ENCODE measurements at regions not wholly inside any gene's neighbourhood (a gene's known extent, or its start where the extent isn't known, plus 50 kb on each side); places are given as distances from the start of the nearest gene placed in this dataset.

DNA sequence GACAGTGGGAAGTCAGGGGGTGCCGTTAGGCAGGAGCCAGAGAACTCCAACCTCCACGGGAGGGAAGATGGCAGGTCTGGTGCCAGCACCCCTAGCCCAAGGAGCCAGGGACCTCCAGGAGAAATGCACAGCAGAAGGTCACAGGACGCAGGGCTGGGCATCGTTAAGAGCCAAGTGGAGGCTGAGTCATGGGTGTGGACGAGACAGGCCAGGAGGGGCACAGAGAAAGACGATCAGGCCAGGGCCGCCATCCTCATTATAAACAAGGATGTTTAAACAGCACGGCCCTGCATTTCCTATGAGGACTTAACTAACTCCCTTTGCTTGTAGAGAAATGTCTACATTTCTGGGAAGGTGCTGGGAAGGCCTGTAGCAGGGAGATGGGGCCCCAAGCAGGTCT is 77.9 kb upstream of the FZD10 start:
- TF ChIP-seq, protein P1, sequence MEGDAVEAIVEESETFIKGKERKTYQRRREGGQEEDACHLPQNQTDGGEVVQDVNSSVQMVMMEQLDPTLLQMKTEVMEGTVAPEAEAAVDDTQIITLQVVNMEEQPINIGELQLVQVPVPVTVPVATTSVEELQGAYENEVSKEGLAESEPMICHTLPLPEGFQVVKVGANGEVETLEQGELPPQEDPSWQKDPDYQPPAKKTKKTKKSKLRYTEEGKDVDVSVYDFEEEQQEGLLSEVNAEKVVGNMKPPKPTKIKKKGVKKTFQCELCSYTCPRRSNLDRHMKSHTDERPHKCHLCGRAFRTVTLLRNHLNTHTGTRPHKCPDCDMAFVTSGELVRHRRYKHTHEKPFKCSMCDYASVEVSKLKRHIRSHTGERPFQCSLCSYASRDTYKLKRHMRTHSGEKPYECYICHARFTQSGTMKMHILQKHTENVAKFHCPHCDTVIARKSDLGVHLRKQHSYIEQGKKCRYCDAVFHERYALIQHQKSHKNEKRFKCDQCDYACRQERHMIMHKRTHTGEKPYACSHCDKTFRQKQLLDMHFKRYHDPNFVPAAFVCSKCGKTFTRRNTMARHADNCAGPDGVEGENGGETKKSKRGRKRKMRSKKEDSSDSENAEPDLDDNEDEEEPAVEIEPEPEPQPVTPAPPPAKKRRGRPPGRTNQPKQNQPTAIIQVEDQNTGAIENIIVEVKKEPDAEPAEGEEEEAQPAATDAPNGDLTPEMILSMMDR (IDR thresholded peaks at IDR 0.05; ENCODE audit: unreplicated experiment), result no peak
- no peak for DNase-seq (ENCODE audit: low spot score in 2 of 2, unreplicated experiment in 2 of 2)
- H3K4me3 Mint-ChIP-seq, result no peak overlapping the region
- H3K27ac Mint-ChIP-seq, result no peak overlapping the region
- H3K4me1 Mint-ChIP-seq, result peaks cover 21% of the 10 kb centered on the region
- H3K27me3 Mint-ChIP-seq (ENCODE audit: low read depth), result peaks cover 43% of the 10 kb centered on the region
- no peaks in the 10 kb centered on the region for H3K36me3 Mint-ChIP-seq
- no peaks in the 10 kb centered on the region for H3K9me3 Mint-ChIP-seq

DNA sequence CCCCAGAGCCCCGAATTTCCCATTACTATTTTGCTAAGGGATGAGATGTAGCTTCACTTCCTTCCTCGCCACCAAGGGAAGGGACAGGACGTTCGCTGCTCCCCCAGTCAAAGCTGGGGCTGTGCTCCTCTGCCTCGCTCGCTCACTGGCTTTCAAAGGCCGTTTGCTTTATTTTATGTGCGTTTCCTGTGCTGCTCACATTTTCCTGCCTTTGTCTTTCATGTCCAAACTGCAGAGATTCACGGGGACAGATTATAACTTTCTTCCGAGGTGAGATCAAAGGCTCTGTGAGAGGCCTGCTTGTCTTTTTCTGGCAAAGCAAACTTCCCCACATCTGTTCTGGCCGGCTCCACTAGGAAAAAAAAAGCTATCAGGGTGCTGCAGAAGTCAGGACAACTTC is 76.0 kb upstream of the FZD10 start:
- no peaks in the 10 kb centered on the region for H3K36me3 Mint-ChIP-seq
- peaks cover 21% of the 10 kb centered on the region for H3K4me1 Mint-ChIP-seq
- H3K9me3 Mint-ChIP-seq, result peaks cover 10% of the 10 kb centered on the region
- H3K4me3 Mint-ChIP-seq, result peak overlapping the region; percentile 2
- TF ChIP-seq, protein P1 (IDR thresholded peaks at IDR 0.05; ENCODE audit: unreplicated experiment), result no peak
- peaks cover 30% of the 10 kb centered on the region for H3K27me3 Mint-ChIP-seq (ENCODE audit: low read depth)
- H3K27ac Mint-ChIP-seq, result peak overlapping the region; percentile 80
- DNase-seq (ENCODE audit: low spot score in 2 of 2, unreplicated experiment in 2 of 2), result no peak

DNA sequence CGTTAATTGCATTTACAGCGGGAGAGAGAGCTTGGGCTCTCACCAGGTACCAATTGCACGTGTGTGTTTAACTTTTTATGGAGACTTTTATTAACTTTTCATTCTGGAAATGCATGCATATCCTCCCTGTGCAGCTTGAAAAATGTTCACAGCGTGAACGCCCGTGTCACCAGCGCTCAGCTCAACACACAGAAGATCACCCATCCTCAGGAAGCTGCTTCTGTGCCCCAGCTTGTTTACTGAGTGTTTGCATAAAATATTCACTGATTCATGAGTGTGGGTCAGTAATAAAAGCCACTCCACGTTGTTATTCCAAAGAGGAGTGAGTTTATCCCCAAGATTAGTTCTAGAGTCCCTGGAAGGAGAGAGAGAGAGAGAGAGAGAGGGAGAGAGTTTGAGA is 75.5 kb upstream of the FZD10 start:
- Mint-ChIP-seq H3K27me3 (ENCODE audit: low read depth) (peaks cover 25% of the 10 kb centered on the region), H3K4me3 (no peak overlapping the region), H3K9me3 (peaks cover 12% of the 10 kb centered on the region), H3K36me3 (no peaks in the 10 kb centered on the region), H3K27ac (peak overlapping the region; percentile 80), H3K4me1 (peaks cover 17% of the 10 kb centered on the region)
- TF ChIP-seq, protein P1 (IDR thresholded peaks at IDR 0.05; ENCODE audit: unreplicated experiment), result no peak
- DNase-seq (ENCODE audit: low spot score in 2 of 2, unreplicated experiment in 2 of 2), result no peak

DNA sequence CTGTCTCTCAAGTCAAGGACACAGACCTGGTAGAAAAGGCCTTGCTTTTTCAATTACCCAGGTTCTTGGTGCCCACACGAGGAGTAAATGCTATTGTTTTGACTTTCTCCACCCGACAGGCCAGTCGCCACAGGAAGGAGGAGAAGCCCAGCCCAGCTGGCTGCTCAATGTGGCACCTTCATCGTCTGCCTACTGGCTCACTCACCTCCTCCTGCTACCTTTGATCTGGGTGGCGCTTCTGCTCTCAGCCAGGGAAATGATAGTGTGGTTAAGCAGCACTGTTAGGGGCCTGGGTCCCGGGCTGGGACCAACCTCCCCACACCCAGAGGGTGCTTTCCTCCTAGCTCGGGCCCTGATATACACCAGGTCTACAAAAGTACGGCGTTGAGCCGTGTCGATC is 75.0 kb upstream of the FZD10 start:
- Mint-ChIP-seq H3K4me3 (no peak overlapping the region), H3K4me1 (peaks cover 17% of the 10 kb centered on the region), H3K36me3 (no peaks in the 10 kb centered on the region), H3K27me3 (ENCODE audit: low read depth) (peaks cover 24% of the 10 kb centered on the region), H3K27ac (no peak overlapping the region), H3K9me3 (peaks cover 12% of the 10 kb centered on the region)
- no peak for DNase-seq (ENCODE audit: low spot score in 2 of 2, unreplicated experiment in 2 of 2)
- TF ChIP-seq, protein P1 (IDR thresholded peaks at IDR 0.05; ENCODE audit: unreplicated experiment), result no peak

DNA sequence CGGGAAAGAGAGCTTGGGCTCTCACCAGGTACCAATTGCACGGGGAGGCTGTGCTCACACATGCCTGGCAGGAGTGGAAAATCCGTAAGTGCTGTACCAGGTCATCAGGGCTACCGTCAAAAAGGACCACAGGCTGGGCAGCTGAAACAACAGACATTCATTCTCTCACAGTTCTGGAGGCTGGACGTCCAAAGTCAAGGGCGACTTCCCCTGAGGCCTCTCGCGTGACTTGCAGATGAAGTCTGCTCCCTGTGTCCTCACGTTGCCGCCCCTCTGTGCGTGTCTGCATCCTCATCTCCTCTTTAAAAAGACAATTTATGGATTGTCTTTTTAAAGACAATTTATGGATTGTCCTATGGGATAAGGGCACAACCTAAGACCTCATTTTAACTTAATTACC is 73.8 kb upstream of the FZD10 start:
- Mint-ChIP-seq H3K27ac (no peak overlapping the region), H3K4me3 (no peak overlapping the region), H3K36me3 (no peaks in the 10 kb centered on the region), H3K4me1 (peaks cover 17% of the 10 kb centered on the region), H3K27me3 (ENCODE audit: low read depth) (peaks cover 29% of the 10 kb centered on the region), H3K9me3 (peaks cover 12% of the 10 kb centered on the region)
- TF ChIP-seq, protein P1 (IDR thresholded peaks at IDR 0.05; ENCODE audit: unreplicated experiment), result no peak
- no peak for DNase-seq (ENCODE audit: low spot score in 2 of 2, unreplicated experiment in 2 of 2)

DNA sequence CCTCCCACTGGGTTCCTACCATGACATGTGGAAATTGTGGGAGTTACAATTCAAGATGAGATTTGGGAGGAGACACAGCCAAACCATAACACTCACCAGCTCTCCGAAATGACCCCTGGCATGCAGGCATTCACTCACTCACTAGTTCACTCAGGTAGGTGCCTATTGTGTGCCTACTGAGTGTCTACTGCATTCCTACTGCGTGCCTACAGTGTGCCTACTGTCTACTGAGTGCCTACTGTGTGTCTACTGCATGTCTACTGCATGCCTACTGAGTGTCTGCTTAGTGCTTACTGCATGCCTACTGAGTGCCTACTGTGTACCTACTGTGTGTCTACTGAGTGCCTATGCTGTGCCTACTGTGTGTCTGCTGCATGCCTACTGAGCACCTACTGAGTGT is 71.7 kb upstream of the FZD10 start:
- H3K9me3 Mint-ChIP-seq, result peaks cover 12% of the 10 kb centered on the region
- TF ChIP-seq, protein P1 (IDR thresholded peaks at IDR 0.05; ENCODE audit: unreplicated experiment), result no peak

More for the DNA sequence above, 71.7 kb upstream of the FZD10 start:
- Mint-ChIP-seq H3K4me3 (no peak overlapping the region), H3K36me3 (no peaks in the 10 kb centered on the region), H3K4me1 (peaks cover 13% of the 10 kb centered on the region), H3K27me3 (ENCODE audit: low read depth) (peaks cover 34% of the 10 kb centered on the region), H3K27ac (no peak overlapping the region)
- no peak for DNase-seq (ENCODE audit: low spot score in 2 of 2, unreplicated experiment in 2 of 2)

Data from mesothelial cell of epicardium (in vitro differentiated cells).